Natural killer cell (primary cell): ENCODE measurements at regions not wholly inside any gene's neighbourhood (a gene's known extent, or its start where the extent isn't known, plus 50 kb on each side); places are given as distances from the start of the nearest gene placed in this dataset.

Experiments
- ATAC-seq, 3 donors: fragments of 150-1000 bp in 2 of 3; fragments of 200-7000 bp in 1 of 3; cut with Tn5 transposase; 1 replicate in 1 of 3; 2 replicates in 2 of 3; pipeline ENCODE4 v1.10.0; 2021; ENCODE audit warnings: mild to moderate bottlenecking in 2 of 3, moderate library complexity in 2 of 3
- DNase-seq, 2 donors: peaks; one replicate each; pipeline versions ENCODE4 v3.0.0 to v3.0.0-alpha.2; 2013 to 2021; ENCODE audit warnings: mixed read lengths in 1 of 2
- H3K27ac ChIP-seq: one replicate; pipeline ENCODE4 v1.5.1; 2013; ENCODE audit warnings: mild to moderate bottlenecking, low read length
- H3K27me3 ChIP-seq: one replicate; pipeline ENCODE4 v1.6.1; 2013; ENCODE audit warnings: low read length; ENCODE audit not compliant: control insufficient read depth, insufficient read depth
- H3K36me3 ChIP-seq: one replicate; pipeline ENCODE4 v1.6.1; 2013; ENCODE audit warnings: low read length; ENCODE audit not compliant: control insufficient read depth, insufficient read depth
- H3K4me1 ChIP-seq: one replicate; pipeline ENCODE4 v1.6.1; 2013; ENCODE audit warnings: low read length; ENCODE audit not compliant: control insufficient read depth, insufficient read depth
- H3K4me3 ChIP-seq: one replicate; pipeline ENCODE4 v1.5.1; 2013; ENCODE audit warnings: low read length
- H3K9me3 ChIP-seq: one replicate; pipeline ENCODE4 v1.6.1; 2013; ENCODE audit warnings: low read length; ENCODE audit not compliant: control insufficient read depth, insufficient read depth
- H3K27ac Mint-ChIP-seq, 2 donors: one replicate each; pipeline ENCODE4 v1.8.0; 2022; ENCODE audit warnings: mild to moderate bottlenecking in 2 of 2, mixed read lengths in 2 of 2, moderate library complexity in 1 of 2
- H3K27me3 Mint-ChIP-seq, 2 donors: one replicate each; pipeline ENCODE4 v1.8.0; 2022; ENCODE audit warnings: low read depth in 2 of 2, mixed read lengths in 2 of 2
- H3K36me3 Mint-ChIP-seq: one replicate; pipeline ENCODE4 v1.8.0; 2022; ENCODE audit warnings: mixed read lengths
- H3K4me1 Mint-ChIP-seq, 2 donors: one replicate each; pipeline ENCODE4 v1.8.0; 2022; ENCODE audit warnings: mixed read lengths in 2 of 2
- H3K4me3 Mint-ChIP-seq: one replicate; pipeline ENCODE4 v1.8.0; 2022; ENCODE audit warnings: mild to moderate bottlenecking, moderate library complexity, mixed read lengths
- H3K9me3 Mint-ChIP-seq, 2 donors: one replicate each; pipeline ENCODE4 v1.8.0; 2022; ENCODE audit warnings: mixed read lengths in 2 of 2
- WGBS: methylation state at CpG from one replicate; pipeline ENCODE4 v1.1.7; 2013; ENCODE audit warnings: missing lambda C conversion rate; ENCODE audit not compliant: insufficient coverage; 5-methylcytosine and 5-hydroxymethylcytosine counted together
- intact Hi-C: fragments of 100-400 bp; cut with micrococcal nuclease; formaldehyde crosslinking; loops from one replicate; pipeline ENCODE4 v1.14.2; 2022
- TF ChIP-seq, protein P1 (sequence below): fragments of 200-600 bp; IDR thresholded peaks from one replicate; pipeline ENCODE4 v1.8.0; 2022; ENCODE audit warnings: antibody characterized with exemption

DNA sequence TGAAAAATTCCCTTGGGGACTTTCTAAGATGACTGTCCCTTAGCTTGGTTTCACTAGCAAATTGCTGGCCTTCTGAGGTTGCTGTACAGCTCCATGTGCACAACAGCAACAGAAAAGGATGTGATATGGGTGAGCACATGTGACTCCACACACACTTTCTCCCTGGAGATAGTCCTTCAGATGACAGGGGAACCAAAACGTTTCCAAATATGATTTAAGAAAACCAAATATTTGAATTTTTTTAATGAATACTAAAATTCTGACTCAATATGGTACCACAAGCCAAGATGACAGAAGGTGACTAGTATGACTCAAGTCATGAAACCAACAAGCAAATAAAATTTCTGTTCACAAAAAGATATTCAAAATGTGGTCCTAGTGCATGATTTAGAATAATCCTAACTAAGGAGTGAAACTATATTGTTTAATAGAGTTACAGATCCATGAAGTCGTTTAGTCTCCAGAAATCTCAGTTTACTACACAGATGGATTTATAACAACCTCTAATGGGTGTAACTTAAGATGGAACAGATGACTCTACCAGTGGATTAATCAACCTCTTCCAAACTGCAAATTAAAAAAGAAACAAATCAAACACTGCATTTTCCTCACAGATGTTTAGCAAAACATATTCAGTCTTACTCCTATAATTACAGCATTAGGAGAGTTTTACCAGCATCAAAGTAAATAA, 144.8 kb upstream of the PIK3R1 start:
- no peak overlapping the region for H3K27ac ChIP-seq
- H3K9me3 Mint-ChIP-seq, result no peaks in the 10 kb centered on the region
- H3K4me3 ChIP-seq, result no peak overlapping the region
- ATAC-seq (no peak), DNase-seq (no peak)
- no peaks in the 10 kb centered on the region for H3K27me3 ChIP-seq
- H3K4me1 ChIP-seq, result no peaks in the 10 kb centered on the region
- no peaks in the 10 kb centered on the region for H3K27me3 Mint-ChIP-seq
- H3K4me1 Mint-ChIP-seq, result no peaks in the 10 kb centered on the region
- no peaks in the 10 kb centered on the region for H3K36me3 Mint-ChIP-seq
- intact Hi-C loops, result no loop called here
- H3K9me3 ChIP-seq, result no peaks in the 10 kb centered on the region
- WGBS, result no CpG with 5 or more reads among the region's 2 CpGs
- H3K4me3 Mint-ChIP-seq, result no peak overlapping the region
- no peaks in the 10 kb centered on the region for H3K36me3 ChIP-seq
- H3K27ac Mint-ChIP-seq, result no peak overlapping the region
- TF ChIP-seq, protein P1, sequence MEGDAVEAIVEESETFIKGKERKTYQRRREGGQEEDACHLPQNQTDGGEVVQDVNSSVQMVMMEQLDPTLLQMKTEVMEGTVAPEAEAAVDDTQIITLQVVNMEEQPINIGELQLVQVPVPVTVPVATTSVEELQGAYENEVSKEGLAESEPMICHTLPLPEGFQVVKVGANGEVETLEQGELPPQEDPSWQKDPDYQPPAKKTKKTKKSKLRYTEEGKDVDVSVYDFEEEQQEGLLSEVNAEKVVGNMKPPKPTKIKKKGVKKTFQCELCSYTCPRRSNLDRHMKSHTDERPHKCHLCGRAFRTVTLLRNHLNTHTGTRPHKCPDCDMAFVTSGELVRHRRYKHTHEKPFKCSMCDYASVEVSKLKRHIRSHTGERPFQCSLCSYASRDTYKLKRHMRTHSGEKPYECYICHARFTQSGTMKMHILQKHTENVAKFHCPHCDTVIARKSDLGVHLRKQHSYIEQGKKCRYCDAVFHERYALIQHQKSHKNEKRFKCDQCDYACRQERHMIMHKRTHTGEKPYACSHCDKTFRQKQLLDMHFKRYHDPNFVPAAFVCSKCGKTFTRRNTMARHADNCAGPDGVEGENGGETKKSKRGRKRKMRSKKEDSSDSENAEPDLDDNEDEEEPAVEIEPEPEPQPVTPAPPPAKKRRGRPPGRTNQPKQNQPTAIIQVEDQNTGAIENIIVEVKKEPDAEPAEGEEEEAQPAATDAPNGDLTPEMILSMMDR, result no peak

DNA sequence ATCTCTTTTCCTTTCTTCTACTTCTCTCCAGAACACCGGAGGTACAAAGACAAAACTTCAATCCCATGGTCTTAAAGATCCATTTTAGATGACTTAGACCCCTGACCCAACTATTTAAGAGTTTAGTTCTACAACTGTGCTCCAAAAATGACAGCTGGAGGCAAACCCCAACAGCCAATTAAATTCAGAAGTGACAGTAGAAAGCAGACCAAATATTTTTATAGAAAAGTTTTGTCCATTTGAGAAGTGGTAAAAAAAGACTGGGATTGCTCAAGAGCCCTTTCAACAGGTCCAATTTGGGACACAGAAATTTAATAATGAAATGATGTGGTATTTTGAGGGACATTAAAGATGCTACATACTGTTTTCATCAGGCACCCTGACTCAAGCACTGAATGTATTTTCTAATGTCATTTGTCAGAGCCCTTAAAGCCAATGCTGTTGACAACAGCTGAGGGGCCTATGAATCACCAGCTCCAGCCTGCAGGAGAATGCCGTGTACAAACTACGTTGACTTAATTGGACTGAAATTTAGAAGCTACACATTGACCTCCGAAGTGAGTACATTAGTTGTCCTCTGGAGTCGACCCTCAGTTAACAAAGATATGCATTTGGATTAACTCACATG, 147.5 kb upstream of the PIK3R1 start:
- no peak overlapping the region for H3K27ac Mint-ChIP-seq
- ATAC-seq (no peak), DNase-seq (no peak)
- H3K36me3 Mint-ChIP-seq, result no peaks in the 10 kb centered on the region
- Histone ChIP-seq H3K27ac (no peak overlapping the region), H3K4me1 (no peaks in the 10 kb centered on the region), H3K27me3 (no peaks in the 10 kb centered on the region), H3K36me3 (no peaks in the 10 kb centered on the region), H3K9me3 (no peaks in the 10 kb centered on the region), H3K4me3 (no peak overlapping the region)
- 94% methylated on average over 5 of the region's 5 CpGs for WGBS
- H3K4me3 Mint-ChIP-seq, result no peak overlapping the region
- intact Hi-C loops, result no loop called here
- H3K4me1 Mint-ChIP-seq, result no peaks in the 10 kb centered on the region
- TF ChIP-seq, protein P1, result no peak
- H3K27me3 Mint-ChIP-seq, result no peaks in the 10 kb centered on the region
- H3K9me3 Mint-ChIP-seq, result no peaks in the 10 kb centered on the region

DNA sequence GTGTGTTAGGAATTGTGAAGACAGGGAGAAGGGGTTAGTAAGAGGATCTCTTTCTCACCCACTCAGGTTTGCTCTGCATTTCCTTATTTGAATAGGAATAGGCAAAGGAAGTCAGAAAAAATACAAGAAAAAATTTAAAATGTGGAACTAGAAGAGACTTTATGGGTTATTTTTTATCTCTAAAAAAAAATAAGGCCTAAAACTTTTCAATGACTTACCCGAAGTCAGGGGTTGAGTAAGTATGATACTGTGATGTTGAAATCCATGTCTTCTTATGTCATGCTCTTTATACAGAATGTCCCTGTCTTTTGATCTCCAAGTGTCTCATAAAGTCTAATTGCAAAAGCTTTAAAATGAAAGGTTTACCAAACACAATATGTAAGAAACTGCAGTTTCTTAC, 148.3 kb upstream of the PIK3R1 start:
- TF ChIP-seq, protein P1, result no peak

More for the DNA sequence above, 148.3 kb upstream of the PIK3R1 start:
- no peaks in the 10 kb centered on the region for H3K36me3 ChIP-seq
- no peak overlapping the region for H3K4me3 Mint-ChIP-seq
- no peaks in the 10 kb centered on the region for H3K27me3 ChIP-seq
- intact Hi-C loops, result no loop called here
- no peaks in the 10 kb centered on the region for H3K36me3 Mint-ChIP-seq
- WGBS, result no CpG with 5 or more reads among the region's 1 CpG
- no peak for DNase-seq
- no peak overlapping the region for H3K4me3 ChIP-seq
- no peaks in the 10 kb centered on the region for H3K4me1 ChIP-seq
- peaks cover 3 to 4% of the 10 kb centered on the region in 2 donors for H3K9me3 Mint-ChIP-seq
- H3K27me3 Mint-ChIP-seq, result peaks cover 5 to 6% of the 10 kb centered on the region in 2 donors
- H3K4me1 Mint-ChIP-seq, result no peaks in the 10 kb centered on the region
- ATAC-seq, result no peak
- no peak overlapping the region for H3K27ac ChIP-seq
- no peak overlapping the region for H3K27ac Mint-ChIP-seq
- H3K9me3 ChIP-seq, result no peaks in the 10 kb centered on the region
